ENCODE measurements at regions not wholly inside any gene's neighbourhood (a gene's known extent, or its start where the extent isn't known, plus 50 kb on each side); places are given as distances from the start of the nearest gene placed in this dataset.

- Histone ChIP-seq H3K4me3 (no peak overlapping the region), H3K4me1 (no peaks in the 10 kb centered on the region), H3K9me3 (no peaks in the 10 kb centered on the region), H3K27me3 (no peaks in the 10 kb centered on the region), H3K36me3 (no peaks in the 10 kb centered on the region), H3K27ac (no peak overlapping the region)
- intact Hi-C loops (cut with DNase I; ENCODE audit: low total_unique reads) = no loop called here
- no peak for TF ChIP-seq POLR2AphosphoS5 (IDR thresholded peaks at IDR 0.05)
- no peak for TF ChIP-seq CTCF (IDR thresholded peaks at IDR 0.05)
- TF ChIP-seq POLR2A (IDR thresholded peaks at IDR 0.05) = no peak
- DNase-seq (ENCODE audit: low spot score in 2 of 2) = no peak
Measured at GRCh38 chr4:138492176-138492575, 250.0 kb upstream of the SLC7A11 start.

- no peaks in the 10 kb centered on the region for H3K27me3 ChIP-seq
- H3K4me1 ChIP-seq = no peaks in the 10 kb centered on the region
- H3K9me3 ChIP-seq = no peaks in the 10 kb centered on the region
- no peak overlapping the region for H3K27ac ChIP-seq
- no peak overlapping the region for H3K4me3 ChIP-seq
- TF ChIP-seq CTCF (IDR thresholded peaks at IDR 0.05) (no peak), POLR2AphosphoS5 (IDR thresholded peaks at IDR 0.05) (no peak), POLR2A (IDR thresholded peaks at IDR 0.05) (no peak)
- intact Hi-C loops (cut with DNase I; ENCODE audit: low total_unique reads) = no loop called here
- DNase-seq (ENCODE audit: low spot score in 2 of 2) = no peak
- H3K36me3 ChIP-seq = no peaks in the 10 kb centered on the region
Measured at GRCh38 chr4:138488533-138488932, 246.4 kb upstream of the SLC7A11 start.

GRCh38 chr4:138487670-138488069 lies 245.5 kb upstream of the SLC7A11 start:
- no peak overlapping the region for H3K27ac ChIP-seq

GRCh38 chr4:138487230-138487629 lies 245.1 kb upstream of the SLC7A11 start:
- intact Hi-C loops (cut with DNase I; ENCODE audit: low total_unique reads) = no loop called here
- H3K36me3 ChIP-seq = no peaks in the 10 kb centered on the region
- DNase-seq (ENCODE audit: low spot score in 2 of 2) = no peak
- no peak overlapping the region for H3K4me3 ChIP-seq
- H3K9me3 ChIP-seq = no peaks in the 10 kb centered on the region
- TF ChIP-seq CTCF (IDR thresholded peaks at IDR 0.05) = no peak
- TF ChIP-seq POLR2A (IDR thresholded peaks at IDR 0.05) = no peak
- no peak for TF ChIP-seq POLR2AphosphoS5 (IDR thresholded peaks at IDR 0.05)
- H3K4me1 ChIP-seq = no peaks in the 10 kb centered on the region
- H3K27ac ChIP-seq = no peak overlapping the region
- H3K27me3 ChIP-seq = no peaks in the 10 kb centered on the region

More at GRCh38 chr4:138487670-138488069, 245.5 kb upstream of the SLC7A11 start:
- intact Hi-C loops (cut with DNase I; ENCODE audit: low total_unique reads) = no loop called here
- Histone ChIP-seq H3K4me3 (no peak overlapping the region), H3K4me1 (no peaks in the 10 kb centered on the region), H3K36me3 (no peaks in the 10 kb centered on the region), H3K9me3 (no peaks in the 10 kb centered on the region), H3K27me3 (no peaks in the 10 kb centered on the region)
- TF ChIP-seq POLR2A (IDR thresholded peaks at IDR 0.05) (no peak), POLR2AphosphoS5 (IDR thresholded peaks at IDR 0.05) (no peak), CTCF (IDR thresholded peaks at IDR 0.05) (no peak)
- no peak for DNase-seq (ENCODE audit: low spot score in 2 of 2)

GRCh38 chr4:138485498-138485897 lies 243.3 kb upstream of the SLC7A11 start:
- H3K4me1 ChIP-seq = no peaks in the 10 kb centered on the region
- H3K27me3 ChIP-seq = no peaks in the 10 kb centered on the region
- no peak overlapping the region for H3K27ac ChIP-seq
- H3K9me3 ChIP-seq = no peaks in the 10 kb centered on the region
- no peaks in the 10 kb centered on the region for H3K36me3 ChIP-seq
- no peak for DNase-seq (ENCODE audit: low spot score in 2 of 2)
- intact Hi-C loops (cut with DNase I; ENCODE audit: low total_unique reads) = no loop called here
- H3K4me3 ChIP-seq = no peak overlapping the region
- TF ChIP-seq POLR2A (IDR thresholded peaks at IDR 0.05) (no peak), CTCF (IDR thresholded peaks at IDR 0.05) (no peak), POLR2AphosphoS5 (IDR thresholded peaks at IDR 0.05) (no peak)
